Liver (tissue), 7 donors: ENCODE measurements at regions not wholly inside any gene's neighbourhood (a gene's known extent, or its start where the extent isn't known, plus 50 kb on each side); places are given as distances from the start of the nearest gene placed in this dataset.
"Not testable (repeated sequence)": the region's sequence is repeated elsewhere in the genome, so short reads cannot be mapped to it uniquely, and the experiment has no call there.

Experiments used
- DNase-seq: peaks from one replicate; pipeline ENCODE4 v3.0.0-alpha.2; 2017; ENCODE audit warnings: low spot score
- H3K27ac ChIP-seq, 2 donors: one replicate each; pipeline ENCODE4 v1.7.0; 2013; ENCODE audit warnings: inconsistent platforms in 2 of 2, low read length in 2 of 2, control low read depth in 1 of 2, low read depth in 1 of 2, mild to moderate bottlenecking in 1 of 2
- H3K27me3 ChIP-seq, 4 donors: one replicate each; pipeline versions ENCODE4 v1.6.1 to v1.7.0; 2013; ENCODE audit warnings: low read length in 3 of 4, inconsistent platforms in 1 of 4, mild to moderate bottlenecking in 1 of 4, moderate library complexity in 1 of 4; ENCODE audit not compliant: control insufficient read depth in 4 of 4, insufficient read depth in 4 of 4
- H3K36me3 ChIP-seq, 4 donors: one replicate each; pipeline versions ENCODE4 v1.6.1 to v1.7.0; 2013; ENCODE audit warnings: low read length in 3 of 4, mild to moderate bottlenecking in 3 of 4, low read depth in 1 of 4, moderate library complexity in 1 of 4; ENCODE audit not compliant: control insufficient read depth in 4 of 4, insufficient read depth in 3 of 4
- H3K4me1 ChIP-seq, 4 donors: one replicate each; pipeline versions ENCODE4 v1.6.1 to v1.7.0; 2013; ENCODE audit warnings: low read length in 3 of 4, mild to moderate bottlenecking in 3 of 4, moderate library complexity in 1 of 4; ENCODE audit not compliant: control insufficient read depth in 4 of 4, insufficient read depth in 4 of 4
- H3K4me3 ChIP-seq, 3 donors: one replicate each; pipeline versions ENCODE4 v1.6.1 to v1.7.0; 2013; ENCODE audit warnings: low read length in 3 of 3, control low read depth in 1 of 3, low read depth in 1 of 3, mild to moderate bottlenecking in 1 of 3
- H3K9ac ChIP-seq, 2 donors: one replicate each; pipeline ENCODE4 v1.7.0; 2013; ENCODE audit warnings: low read length in 2 of 2, mild to moderate bottlenecking in 2 of 2, moderate library complexity in 2 of 2, control low read depth in 1 of 2, low read depth in 1 of 2
- H3K9me3 ChIP-seq, 4 donors: one replicate each; pipeline versions ENCODE4 v1.6.1 to v1.7.0; 2013; ENCODE audit warnings: low read length in 3 of 4; ENCODE audit not compliant: control insufficient read depth in 4 of 4
- ATF3 ChIP-seq: IDR thresholded peaks from 2 replicates; pipeline ENCODE4 v1.6.1; 2016; ENCODE audit warnings: antibody characterized with exemption
- CTCF ChIP-seq: fragments of 150-350 bp; IDR thresholded peaks from 2 replicates; pipeline ENCODE4 v1.5.1; 2017; ENCODE audit warnings: improper control_type of control experiment, low read depth, low read length; ENCODE audit not compliant: missing input control
- EGR1 ChIP-seq, 2 donors: IDR thresholded peaks; 2 replicates each; pipeline ENCODE4 v1.6.1; 2016 to 2018; ENCODE audit warnings: antibody characterized with exemption in 2 of 2, low read depth in 2 of 2
- FOXA1 ChIP-seq: IDR thresholded peaks from 2 replicates; pipeline ENCODE4 v1.6.1; 2016; ENCODE audit warnings: antibody characterized with exemption
- FOXA2 ChIP-seq: IDR thresholded peaks from 2 replicates; pipeline ENCODE4 v1.6.1; 2016; ENCODE audit warnings: antibody characterized with exemption
- GABPA ChIP-seq, 2 donors: IDR thresholded peaks in 1 of 2; conservative IDR thresholded peaks in 1 of 2; 2 replicates each; pipeline ENCODE4 v1.6.1; 2016; ENCODE audit warnings: antibody characterized with exemption in 2 of 2, mild to moderate bottlenecking in 1 of 2, moderate library complexity in 1 of 2
- HNF4A ChIP-seq, 2 donors: conservative IDR thresholded peaks; 2 replicates each; pipeline ENCODE4 v1.6.1; 2016; ENCODE audit warnings: antibody characterized with exemption in 2 of 2, mild to moderate bottlenecking in 2 of 2
- HNF4G ChIP-seq: IDR thresholded peaks from 2 replicates; pipeline ENCODE4 v1.6.1; 2016; ENCODE audit warnings: antibody characterized with exemption
- JUND ChIP-seq, 2 donors: IDR thresholded peaks; 2 replicates each; pipeline ENCODE4 v1.6.1; 2016; ENCODE audit warnings: antibody characterized with exemption in 2 of 2
- MAX ChIP-seq: IDR thresholded peaks from 2 replicates; pipeline ENCODE4 v1.6.1; 2016; ENCODE audit warnings: antibody characterized with exemption
- NR2F2 ChIP-seq: IDR thresholded peaks from 2 replicates; pipeline ENCODE4 v1.6.1; 2016; ENCODE audit warnings: antibody characterized with exemption
- RAD21 ChIP-seq, 2 donors: IDR thresholded peaks; 2 replicates each; pipeline ENCODE4 v1.6.1; 2016; ENCODE audit warnings: antibody characterized with exemption in 2 of 2, mild to moderate bottlenecking in 2 of 2
- REST ChIP-seq: IDR thresholded peaks from 2 replicates; pipeline ENCODE4 v1.6.1; 2016; ENCODE audit warnings: antibody characterized with exemption, mild to moderate bottlenecking
- RXRA ChIP-seq, 2 donors: IDR thresholded peaks; 2 replicates each; pipeline ENCODE4 v1.6.1; 2017 to 2018; ENCODE audit warnings: antibody characterized with exemption in 2 of 2, mild to moderate bottlenecking in 1 of 2
- SP1 ChIP-seq: IDR thresholded peaks from 2 replicates; pipeline ENCODE4 v1.6.1; 2018; ENCODE audit warnings: antibody characterized with exemption, mild to moderate bottlenecking
- TAF1 ChIP-seq: conservative IDR thresholded peaks from 2 replicates; pipeline ENCODE4 v1.6.1; 2016; ENCODE audit warnings: antibody characterized with exemption, mild to moderate bottlenecking
- YY1 ChIP-seq: IDR thresholded peaks from 2 replicates; pipeline ENCODE4 v1.6.1; 2016; ENCODE audit warnings: antibody characterized with exemption, mild to moderate bottlenecking
- ZBTB33 ChIP-seq: IDR thresholded peaks from 2 replicates; pipeline ENCODE4 v1.6.1; 2016; ENCODE audit warnings: antibody characterized with exemption
- donor health status: healthy.
- donor health status: healthy.
- donor health status: healthy.
- donor health status: healthy.

- TF ChIP-seq MAX, result no peak
- TF ChIP-seq SP1, result no peak
These were observed 2339.5 kb downstream of the TP53TG3F start (continued) for GRCh38 chr16:35798885-35799426.

- H3K9ac ChIP-seq, H3K27ac ChIP-seq, H3K4me1 ChIP-seq, H3K4me3 ChIP-seq, H3K9me3 ChIP-seq, DNase-seq, H3K36me3 ChIP-seq, H3K27me3 ChIP-seq: not testable (repeated sequence)
These were observed 2345.1 kb downstream of the TP53TG3F start for GRCh38 chr16:35804465-35804864.

- H3K9me3 ChIP-seq, result no peaks in the 10 kb centered on the region
- no peak for DNase-seq
- no peaks in the 10 kb centered on the region for H3K36me3 ChIP-seq
- no peak overlapping the region for H3K27ac ChIP-seq
- no peak overlapping the region for H3K4me3 ChIP-seq
- H3K27me3 ChIP-seq, result no peaks in the 10 kb centered on the region
- H3K4me1 ChIP-seq, result no peaks in the 10 kb centered on the region
- H3K9ac ChIP-seq, result no peak overlapping the region
- TF ChIP-seq MAX (no peak), CTCF (no peak), RAD21 (IDR thresholded peaks at IDR 0.05) (no peak), REST (no peak), HNF4G (no peak), JUND (IDR thresholded peaks at IDR 0.05) (no peak), EGR1 (IDR thresholded peaks at IDR 0.05; ENCODE audit: low read depth in 2 of 2) (no peak), FOXA1 (no peak), NR2F2 (no peak), SP1 (no peak), GABPA (IDR thresholded peaks at IDR 0.05 in 1 of 2, conservative IDR thresholded peaks at IDR 0.05 in 1 of 2) (no peak), HNF4A (conservative IDR thresholded peaks at IDR 0.05) (no peak), FOXA2 (no peak), TAF1 (no peak), ZBTB33 (no peak), RXRA (IDR thresholded peaks at IDR 0.05) (no peak), ATF3 (no peak), YY1 (no peak)
These were observed 2363.9 kb downstream of the TP53TG3F start for GRCh38 chr16:35823342-35823741.
